ENCODE measurements at regions not wholly inside any gene's neighbourhood (a gene's known extent, or its start where the extent isn't known, plus 50 kb on each side); places are given as distances from the start of the nearest gene placed in this dataset.

DNA sequence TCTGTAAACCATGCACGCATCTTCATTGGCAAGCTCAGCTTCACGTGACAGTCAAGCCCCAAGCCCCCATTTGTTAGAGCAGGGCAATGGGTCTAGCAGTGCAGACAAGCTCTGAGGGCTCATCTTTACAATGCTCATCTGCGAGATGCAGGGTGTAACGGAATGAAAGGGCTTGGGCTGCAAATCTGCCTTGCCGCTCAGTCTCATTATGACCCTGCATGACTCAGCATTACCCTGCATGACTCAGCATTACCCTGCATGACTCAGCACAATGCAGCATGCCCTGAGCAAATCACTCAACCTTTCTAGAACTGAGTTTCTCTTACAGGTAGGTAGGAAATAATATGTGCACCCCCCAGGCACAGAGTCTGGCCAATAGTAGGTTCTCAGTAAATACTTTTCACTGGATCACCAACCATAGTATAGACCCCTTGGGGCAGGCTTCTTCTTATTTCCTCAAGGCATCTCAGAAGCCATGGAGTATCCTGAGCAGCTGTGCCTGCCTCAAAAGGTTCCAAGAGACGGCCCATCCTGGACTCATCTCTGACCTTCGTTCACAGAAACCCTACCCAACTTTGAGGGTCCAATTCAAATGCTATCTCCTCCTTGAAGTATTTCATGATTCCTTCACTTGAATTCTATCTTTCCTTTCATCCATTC lies 391.3 kb upstream of the CDH5 start:
- Histone ChIP-seq H3K4me1 (ENCODE audit: insufficient read depth, poor library complexity, severe bottlenecking) (no peaks in the 10 kb centered on the region), H3K27me3 (ENCODE audit: insufficient read depth, poor library complexity, severe bottlenecking) (no peaks in the 10 kb centered on the region), H3K9me3 (ENCODE audit: severe bottlenecking) (peaks cover 2% of the 10 kb centered on the region), H3K4me3 (ENCODE audit: severe bottlenecking) (no peak overlapping the region), H3K27ac (ENCODE audit: poor library complexity, severe bottlenecking) (no peak overlapping the region), H3K36me3 (ENCODE audit: low read depth) (no peaks in the 10 kb centered on the region)
- DNase-seq (ENCODE audit: low spot score) (no peak), ATAC-seq (ENCODE audit: low read depth) (peak; percentile 53; the same call in 1 of the 3 replicates)
- TF ChIP-seq, protein P1, sequence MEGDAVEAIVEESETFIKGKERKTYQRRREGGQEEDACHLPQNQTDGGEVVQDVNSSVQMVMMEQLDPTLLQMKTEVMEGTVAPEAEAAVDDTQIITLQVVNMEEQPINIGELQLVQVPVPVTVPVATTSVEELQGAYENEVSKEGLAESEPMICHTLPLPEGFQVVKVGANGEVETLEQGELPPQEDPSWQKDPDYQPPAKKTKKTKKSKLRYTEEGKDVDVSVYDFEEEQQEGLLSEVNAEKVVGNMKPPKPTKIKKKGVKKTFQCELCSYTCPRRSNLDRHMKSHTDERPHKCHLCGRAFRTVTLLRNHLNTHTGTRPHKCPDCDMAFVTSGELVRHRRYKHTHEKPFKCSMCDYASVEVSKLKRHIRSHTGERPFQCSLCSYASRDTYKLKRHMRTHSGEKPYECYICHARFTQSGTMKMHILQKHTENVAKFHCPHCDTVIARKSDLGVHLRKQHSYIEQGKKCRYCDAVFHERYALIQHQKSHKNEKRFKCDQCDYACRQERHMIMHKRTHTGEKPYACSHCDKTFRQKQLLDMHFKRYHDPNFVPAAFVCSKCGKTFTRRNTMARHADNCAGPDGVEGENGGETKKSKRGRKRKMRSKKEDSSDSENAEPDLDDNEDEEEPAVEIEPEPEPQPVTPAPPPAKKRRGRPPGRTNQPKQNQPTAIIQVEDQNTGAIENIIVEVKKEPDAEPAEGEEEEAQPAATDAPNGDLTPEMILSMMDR (IDR thresholded peaks at IDR 0.05; ENCODE audit: poor library complexity, severe bottlenecking) = no peak

DNA sequence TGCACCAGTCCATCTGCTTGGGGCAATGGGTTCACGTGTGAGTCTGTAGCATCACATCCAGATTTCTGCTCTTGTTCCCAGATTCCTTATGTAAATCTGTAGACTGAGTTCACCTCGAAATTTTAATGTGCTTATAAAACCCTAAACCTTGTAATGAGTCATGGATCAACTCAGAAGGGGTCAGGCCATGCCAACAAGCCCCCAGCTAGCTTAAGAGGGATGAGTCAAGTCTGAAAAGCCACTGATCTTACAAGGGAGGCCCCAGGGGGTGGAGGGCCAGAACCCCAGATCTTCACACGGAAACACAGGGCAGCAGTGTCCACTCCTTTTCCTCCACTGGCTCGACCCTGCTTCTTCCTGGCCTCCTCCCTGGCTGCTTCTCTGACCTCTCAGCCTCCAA lies 399.1 kb upstream of the CDH5 start:
- DNase-seq (ENCODE audit: low spot score) = no peak
- TF ChIP-seq, protein P1 (IDR thresholded peaks at IDR 0.05; ENCODE audit: poor library complexity, severe bottlenecking) = no peak
- no peak overlapping the region for H3K4me3 ChIP-seq (ENCODE audit: severe bottlenecking)

GRCh38 chr16:65965628-65966027 lies 400.9 kb upstream of the CDH5 start:
- Histone ChIP-seq H3K36me3 (ENCODE audit: low read depth) (no peaks in the 10 kb centered on the region), H3K27ac (ENCODE audit: poor library complexity, severe bottlenecking) (no peak overlapping the region), H3K27me3 (ENCODE audit: insufficient read depth, poor library complexity, severe bottlenecking) (no peaks in the 10 kb centered on the region), H3K4me3 (ENCODE audit: severe bottlenecking) (no peak overlapping the region), H3K4me1 (ENCODE audit: insufficient read depth, poor library complexity, severe bottlenecking) (no peaks in the 10 kb centered on the region), H3K9me3 (ENCODE audit: severe bottlenecking) (no peaks in the 10 kb centered on the region)
- TF ChIP-seq, protein P1 (IDR thresholded peaks at IDR 0.05; ENCODE audit: poor library complexity, severe bottlenecking) = no peak
- ATAC-seq (ENCODE audit: low read depth) (no peak), DNase-seq (ENCODE audit: low spot score) (no peak)

More for the DNA sequence above, 399.1 kb upstream of the CDH5 start:
- ATAC-seq (ENCODE audit: low read depth) = peak; percentile 40; the same call in 1 of the 3 replicates
- Histone ChIP-seq H3K36me3 (ENCODE audit: low read depth) (no peaks in the 10 kb centered on the region), H3K27me3 (ENCODE audit: insufficient read depth, poor library complexity, severe bottlenecking) (no peaks in the 10 kb centered on the region), H3K4me1 (ENCODE audit: insufficient read depth, poor library complexity, severe bottlenecking) (no peaks in the 10 kb centered on the region), H3K9me3 (ENCODE audit: severe bottlenecking) (no peaks in the 10 kb centered on the region), H3K27ac (ENCODE audit: poor library complexity, severe bottlenecking) (no peak overlapping the region)

DNA sequence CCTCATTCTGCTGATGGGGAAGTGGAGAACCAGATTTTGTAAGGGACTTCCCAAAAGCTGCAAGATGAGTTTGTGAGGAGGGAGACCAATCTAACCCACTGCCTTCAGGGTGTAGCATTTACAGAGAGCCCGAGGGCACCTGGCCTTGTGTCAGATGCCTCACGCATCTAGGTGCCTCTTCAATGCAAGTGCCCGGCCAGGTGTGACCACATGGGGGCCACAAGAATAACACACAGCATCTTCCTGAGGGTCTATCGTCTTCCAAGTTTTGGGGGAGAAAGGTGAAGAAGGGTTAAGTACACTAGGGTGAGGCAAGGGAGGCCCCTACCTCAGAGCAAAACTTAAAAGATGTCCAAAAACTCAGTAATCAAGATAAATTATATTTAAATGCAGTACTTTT lies 401.7 kb upstream of the CDH5 start:
- no peak overlapping the region for H3K4me3 ChIP-seq (ENCODE audit: severe bottlenecking)
- H3K27me3 ChIP-seq (ENCODE audit: insufficient read depth, poor library complexity, severe bottlenecking) = no peaks in the 10 kb centered on the region
- no peaks in the 10 kb centered on the region for H3K9me3 ChIP-seq (ENCODE audit: severe bottlenecking)
- TF ChIP-seq, protein P1 (IDR thresholded peaks at IDR 0.05; ENCODE audit: poor library complexity, severe bottlenecking) = peak; percentile 3
- H3K36me3 ChIP-seq (ENCODE audit: low read depth) = no peaks in the 10 kb centered on the region
- H3K27ac ChIP-seq (ENCODE audit: poor library complexity, severe bottlenecking) = no peak overlapping the region
- ATAC-seq (ENCODE audit: low read depth) (no peak), DNase-seq (ENCODE audit: low spot score) (no peak)
- no peaks in the 10 kb centered on the region for H3K4me1 ChIP-seq (ENCODE audit: insufficient read depth, poor library complexity, severe bottlenecking)

DNA sequence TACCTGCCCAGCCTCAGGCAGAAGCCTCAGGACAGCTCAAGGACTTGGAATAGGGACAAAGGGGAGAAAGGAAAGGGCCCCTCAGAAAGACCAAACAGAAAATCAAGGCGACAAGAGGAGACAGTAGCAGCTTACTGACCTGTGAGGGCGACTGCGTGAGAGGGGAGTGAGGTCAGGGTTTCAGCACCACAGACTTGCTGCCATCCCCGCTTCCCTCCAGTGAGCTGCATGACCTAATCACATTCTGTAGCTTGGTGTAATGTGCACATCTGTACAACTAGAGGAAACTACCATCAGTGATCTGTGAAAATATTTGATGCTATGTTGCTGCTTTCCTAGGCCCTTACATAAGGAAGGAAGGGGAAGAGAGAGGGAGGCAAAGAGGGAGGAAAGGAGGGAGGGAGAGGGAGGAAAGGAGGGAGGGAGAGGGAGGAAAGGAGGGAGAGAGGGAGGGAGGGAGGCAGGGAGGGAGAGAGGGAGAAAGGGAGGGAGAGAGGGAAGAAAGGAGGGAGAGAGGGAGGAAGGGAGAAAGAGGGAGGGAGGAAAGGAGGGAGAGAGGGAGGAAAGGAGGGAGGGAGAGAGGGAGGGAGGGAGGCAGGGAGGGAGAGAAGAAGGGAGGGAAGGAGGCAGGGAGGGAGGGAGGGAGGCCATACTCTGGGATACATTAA lies 404.9 kb upstream of the CDH5 start:
- Histone ChIP-seq H3K27ac (ENCODE audit: poor library complexity, severe bottlenecking) (no peak overlapping the region), H3K4me3 (ENCODE audit: severe bottlenecking) (no peak overlapping the region), H3K4me1 (ENCODE audit: insufficient read depth, poor library complexity, severe bottlenecking) (no peaks in the 10 kb centered on the region), H3K36me3 (ENCODE audit: low read depth) (no peaks in the 10 kb centered on the region), H3K27me3 (ENCODE audit: insufficient read depth, poor library complexity, severe bottlenecking) (no peaks in the 10 kb centered on the region), H3K9me3 (ENCODE audit: severe bottlenecking) (no peaks in the 10 kb centered on the region)
- TF ChIP-seq, protein P1 (IDR thresholded peaks at IDR 0.05; ENCODE audit: poor library complexity, severe bottlenecking) = no peak
- DNase-seq (ENCODE audit: low spot score) = no peak
- no peak for ATAC-seq (ENCODE audit: low read depth)
